GM23338 (cell line): ENCODE measurements at regions not wholly inside any gene's neighbourhood (a gene's known extent, or its start where the extent isn't known, plus 50 kb on each side); places are given as distances from the start of the nearest gene placed in this dataset.

Source experiments
- ATAC-seq: fragments of 200-7000 bp; cut with Tn5 transposase; 3 replicates; pipeline ENCODE4 v1.9.1; 2020
- DNase-seq: peaks from one replicate; pipeline ENCODE4 v3.0.0-alpha.2; 2015; ENCODE audit warnings: low spot score
- H2AFZ ChIP-seq: fragments of 200-600 bp; sonication (generic); 2 replicates; pipeline ENCODE4 v1.8.0; 2016; ENCODE audit warnings: antibody characterized with exemption, mild to moderate bottlenecking, moderate library complexity
- H3F3A ChIP-seq: fragments of 200-600 bp; sonication (generic); replicated peaks from 2 replicates; pipeline ENCODE4 v1.8.0; 2017; ENCODE audit warnings: antibody characterized with exemption, mixed run types, low read depth
- H3K27ac ChIP-seq: fragments of 200-600 bp; sonication (generic); 2 replicates; pipeline ENCODE4 v1.6.1; 2016; ENCODE audit warnings: low read depth
- H3K27me3 ChIP-seq: fragments of 200-600 bp; sonication (generic); 2 replicates; pipeline ENCODE4 v1.8.0; 2016; ENCODE audit warnings: mild to moderate bottlenecking, mixed run types, moderate library complexity; ENCODE audit not compliant: insufficient read depth
- H3K36me3 ChIP-seq: fragments of 200-600 bp; sonication (generic); 2 replicates; pipeline ENCODE4 v1.8.0; 2016; ENCODE audit warnings: mild to moderate bottlenecking; ENCODE audit not compliant: insufficient read depth
- H3K4me1 ChIP-seq: fragments of 200-600 bp; sonication (generic); 2 replicates; pipeline ENCODE4 v1.8.0; 2016; ENCODE audit warnings: mild to moderate bottlenecking, moderate library complexity; ENCODE audit not compliant: insufficient read depth
- H3K4me2 ChIP-seq: fragments of 200-600 bp; sonication (generic); 2 replicates; pipeline ENCODE4 v1.7.1; 2017; ENCODE audit warnings: mixed run types
- H3K4me3 ChIP-seq: fragments of 200-600 bp; sonication (generic); 2 replicates; pipeline ENCODE4 v1.6.1; 2016; ENCODE audit warnings: mixed run types
- H3K79me2 ChIP-seq: fragments of 200-600 bp; sonication (generic); replicated peaks from 2 replicates; pipeline ENCODE4 v1.8.0; 2017; ENCODE audit warnings: mild to moderate bottlenecking; ENCODE audit not compliant: insufficient read depth
- H3K9me2 ChIP-seq: fragments of 200-600 bp; sonication (generic); 2 replicates; pipeline ENCODE4 v1.8.0; 2017; ENCODE audit not compliant: insufficient read depth
- H4K20me1 ChIP-seq: fragments of 200-600 bp; sonication (generic); replicated peaks from 2 replicates; pipeline ENCODE4 v1.8.0; 2017; ENCODE audit warnings: mild to moderate bottlenecking; ENCODE audit not compliant: insufficient read depth
- H3K27ac Mint-ChIP-seq: 2 replicates; pipeline ENCODE4 v1.8.0; 2020; ENCODE audit warnings: inconsistent platforms, mild to moderate bottlenecking, moderate library complexity, mixed read lengths
- H3K27me3 Mint-ChIP-seq: 3 replicates; pipeline ENCODE4 v1.8.0; 2022; ENCODE audit warnings: low read depth, mild to moderate bottlenecking, moderate library complexity, mixed read lengths, inconsistent platforms; ENCODE audit not compliant: insufficient read depth, poor library complexity
- H3K36me3 Mint-ChIP-seq: 3 replicates; pipeline ENCODE4 v1.8.0; 2021; ENCODE audit warnings: low read depth, mild to moderate bottlenecking, inconsistent platforms, moderate library complexity, mixed read lengths
- H3K4me1 Mint-ChIP-seq: 3 replicates; pipeline ENCODE4 v1.8.0; 2020; ENCODE audit warnings: mild to moderate bottlenecking, inconsistent platforms, mixed read lengths
- H3K4me3 Mint-ChIP-seq: 3 replicates; pipeline ENCODE4 v1.8.0; 2021; ENCODE audit warnings: moderate library complexity, mild to moderate bottlenecking, inconsistent platforms, mixed read lengths
- H3K9me3 Mint-ChIP-seq: 3 replicates; pipeline ENCODE4 v1.8.0; 2020; ENCODE audit warnings: moderate library complexity, mild to moderate bottlenecking, inconsistent platforms, mixed read lengths
- CREB1 ChIP-seq: fragments of 250-450 bp; sonication (Bioruptor Pico); IDR thresholded peaks from 2 replicates; pipeline ENCODE4 v1.5.0; 2020; ENCODE audit warnings: low read depth, mild to moderate bottlenecking, moderate library complexity
- CTCF ChIP-seq, 2 experiments: fragments of 200-600 bp in 1 of 2; sonication (generic) in 1 of 2; conservative IDR thresholded peaks; 2 replicates each; pipeline versions ENCODE4 v1.5.1 to v1.6.1; 2016 to 2017; ENCODE audit warnings: antibody characterized with exemption in 2 of 2, low read depth in 2 of 2, mild to moderate bottlenecking in 2 of 2, moderate library complexity in 1 of 2
- ETS1 ChIP-seq: IDR thresholded peaks from 2 replicates; pipeline ENCODE4 v1.6.1; 2016; ENCODE audit warnings: antibody characterized with exemption
- EZH2 ChIP-seq: fragments of 200-600 bp; sonication (generic); IDR thresholded peaks from one replicate; pipeline ENCODE4 v1.8.0; 2017; ENCODE audit warnings: antibody characterized with exemption, mild to moderate bottlenecking, low read depth; ENCODE audit not compliant: unreplicated experiment
- JUNB ChIP-seq: IDR thresholded peaks from one replicate; pipeline ENCODE4 v1.6.1; 2016; ENCODE audit warnings: antibody characterized with exemption; ENCODE audit not compliant: unreplicated experiment
- NANOG ChIP-seq: IDR thresholded peaks from 2 replicates; pipeline ENCODE4 v1.6.1; 2016; ENCODE audit warnings: antibody characterized with exemption, borderline replicate concordance
- POLR2AphosphoS5 ChIP-seq: IDR thresholded peaks from 2 replicates; pipeline ENCODE4 v1.6.1; 2016; ENCODE audit warnings: antibody characterized with exemption, low read depth
- REST ChIP-seq: IDR thresholded peaks from one replicate; pipeline ENCODE4 v1.6.1; 2018; ENCODE audit warnings: antibody characterized with exemption; ENCODE audit not compliant: unreplicated experiment
- ZNF331 ChIP-seq: fragments of 250-450 bp; sonication (Bioruptor Pico); IDR thresholded peaks from 2 replicates; pipeline ENCODE4 v1.5.0; 2020; ENCODE audit warnings: low read depth, mild to moderate bottlenecking, moderate library complexity
- ZNF462 ChIP-seq: fragments of 250-450 bp; sonication (Bioruptor Pico); IDR thresholded peaks from 2 replicates; pipeline ENCODE4 v1.5.0; 2020; ENCODE audit warnings: mild to moderate bottlenecking, moderate library complexity

- TF ChIP-seq ZNF462 (CRISPR knock-in tag) (no peak), CTCF (conservative IDR thresholded peaks at IDR 0.05; ENCODE audit: low read depth in 2 of 2) (no peak), ZNF331 (CRISPR knock-in tag) (no peak), JUNB (no peak), EZH2 (no peak), ETS1 (no peak), POLR2AphosphoS5 (no peak)
These were observed 368.4 kb upstream of the AKR1E2 start (continued) for GRCh38 chr10:4457597-4457996.

- Histone ChIP-seq H4K20me1 (no peaks in the 10 kb centered on the region), H3F3A (no peaks in the 10 kb centered on the region), H3K9me2 (no peaks in the 10 kb centered on the region; the same call in 1 of the 2 replicates), H3K4me2 (no peak overlapping the region), H3K36me3 (no peaks in the 10 kb centered on the region), H3K27ac (no peak overlapping the region), H2AFZ (no peak overlapping the region), H3K4me3 (no peak overlapping the region), H3K27me3 (no peaks in the 10 kb centered on the region), H3K79me2 (no peaks in the 10 kb centered on the region), H3K4me1 (peaks cover under 1% of the 10 kb centered on the region; the same call in 1 of the 2 replicates)
- Mint-ChIP-seq H3K27ac (no peak overlapping the region), H3K36me3 (no peaks in the 10 kb centered on the region), H3K4me3 (no peak overlapping the region), H3K4me1 (no peaks in the 10 kb centered on the region; the same call in 2 of the 3 replicates), H3K9me3 (no peaks in the 10 kb centered on the region), H3K27me3 (no peaks in the 10 kb centered on the region)
- ATAC-seq (no peak), DNase-seq (no peak)
- TF ChIP-seq CTCF (conservative IDR thresholded peaks at IDR 0.05; ENCODE audit: low read depth in 2 of 2) (no peak), NANOG (no peak), POLR2AphosphoS5 (no peak), CREB1 (CRISPR knock-in tag) (no peak), REST (no peak), JUNB (no peak)
These were observed 369.2 kb upstream of the AKR1E2 start for GRCh38 chr10:4456776-4457175.
